Loucy (cell line): ENCODE measurements at regions not wholly inside any gene's neighbourhood (a gene's known extent, or its start where the extent isn't known, plus 50 kb on each side); places are given as distances from the start of the nearest gene placed in this dataset.

ENCODE experiments used
- EZH2phosphoT487 ChIP-seq: fragments of 200-600 bp; IDR thresholded peaks from 2 replicates; pipeline ENCODE4 v1.6.1; 2018; ENCODE audit warnings: antibody characterized with exemption, mild to moderate bottlenecking, moderate library complexity, borderline replicate concordance
- TF ChIP-seq, protein P1 (sequence below): fragments of 200-600 bp; sonication (generic); conservative IDR thresholded peaks from 2 replicates; pipeline ENCODE4 v1.5.1; 2014; ENCODE audit warnings: mild to moderate bottlenecking, antibody characterized with exemption, low read length

GRCh38 chr5:34562791-34563190, 93.3 kb upstream of the RAI14 start:
- TF ChIP-seq, protein P1, sequence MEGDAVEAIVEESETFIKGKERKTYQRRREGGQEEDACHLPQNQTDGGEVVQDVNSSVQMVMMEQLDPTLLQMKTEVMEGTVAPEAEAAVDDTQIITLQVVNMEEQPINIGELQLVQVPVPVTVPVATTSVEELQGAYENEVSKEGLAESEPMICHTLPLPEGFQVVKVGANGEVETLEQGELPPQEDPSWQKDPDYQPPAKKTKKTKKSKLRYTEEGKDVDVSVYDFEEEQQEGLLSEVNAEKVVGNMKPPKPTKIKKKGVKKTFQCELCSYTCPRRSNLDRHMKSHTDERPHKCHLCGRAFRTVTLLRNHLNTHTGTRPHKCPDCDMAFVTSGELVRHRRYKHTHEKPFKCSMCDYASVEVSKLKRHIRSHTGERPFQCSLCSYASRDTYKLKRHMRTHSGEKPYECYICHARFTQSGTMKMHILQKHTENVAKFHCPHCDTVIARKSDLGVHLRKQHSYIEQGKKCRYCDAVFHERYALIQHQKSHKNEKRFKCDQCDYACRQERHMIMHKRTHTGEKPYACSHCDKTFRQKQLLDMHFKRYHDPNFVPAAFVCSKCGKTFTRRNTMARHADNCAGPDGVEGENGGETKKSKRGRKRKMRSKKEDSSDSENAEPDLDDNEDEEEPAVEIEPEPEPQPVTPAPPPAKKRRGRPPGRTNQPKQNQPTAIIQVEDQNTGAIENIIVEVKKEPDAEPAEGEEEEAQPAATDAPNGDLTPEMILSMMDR: no peak
- no peak for TF ChIP-seq EZH2phosphoT487
